Ascending aorta (tissue), 2 donors: ENCODE measurements at regions not wholly inside any gene's neighbourhood (a gene's known extent, or its start where the extent isn't known, plus 50 kb on each side); places are given as distances from the start of the nearest gene placed in this dataset.
A peak's percentile ranks its signal among the peaks of the same experiment; 100 is the strongest.
"Not testable (repeated sequence)": the region's sequence is repeated elsewhere in the genome, so short reads cannot be mapped to it uniquely, and the experiment has no call there.

ENCODE experiments used
- DNase-seq, 2 donors: peaks; one replicate each; pipeline ENCODE4 v3.0.0-alpha.2; 2019; ENCODE audit warnings: low spot score in 2 of 2
- H3K27ac ChIP-seq, 2 donors: fragments of 200-600 bp; sonication (generic); one replicate each; pipeline ENCODE4 v1.5.1; 2016 to 2017; ENCODE audit warnings: mild to moderate bottlenecking in 1 of 2
- H3K27me3 ChIP-seq: fragments of 200-600 bp; sonication (generic); one replicate; pipeline ENCODE4 v1.5.1; 2017
- H3K36me3 ChIP-seq, 2 donors: fragments of 200-600 bp; sonication (generic); one replicate each; pipeline ENCODE4 v1.5.1; 2016
- H3K4me1 ChIP-seq, 2 donors: fragments of 200-600 bp; sonication (generic); one replicate each; pipeline ENCODE4 v1.5.1; 2016 to 2017; ENCODE audit warnings: mild to moderate bottlenecking in 1 of 2
- H3K4me3 ChIP-seq, 2 donors: fragments of 200-600 bp; sonication (generic); one replicate each; pipeline ENCODE4 v1.5.1; 2016 to 2017; ENCODE audit warnings: mild to moderate bottlenecking in 1 of 2
- H3K9me3 ChIP-seq, 2 donors: fragments of 200-600 bp; sonication (generic); one replicate each; pipeline ENCODE4 v1.5.1; 2016
- CTCF ChIP-seq, 3 experiments: fragments of 200-600 bp in 2 of 3; fragments of 450-650 bp in 1 of 3; sonication (generic) in 2 of 3; IDR thresholded peaks; one replicate each; pipeline ENCODE4 v1.5.1; 2016 to 2019; ENCODE audit warnings: antibody characterized with exemption in 3 of 3, mild to moderate bottlenecking in 1 of 3, moderate library complexity in 1 of 3
- intact Hi-C: fragments of 100-400 bp; cut with DNase I; formaldehyde crosslinking; loops from one replicate; pipeline ENCODE4 v1.15.1; 2023

DNA sequence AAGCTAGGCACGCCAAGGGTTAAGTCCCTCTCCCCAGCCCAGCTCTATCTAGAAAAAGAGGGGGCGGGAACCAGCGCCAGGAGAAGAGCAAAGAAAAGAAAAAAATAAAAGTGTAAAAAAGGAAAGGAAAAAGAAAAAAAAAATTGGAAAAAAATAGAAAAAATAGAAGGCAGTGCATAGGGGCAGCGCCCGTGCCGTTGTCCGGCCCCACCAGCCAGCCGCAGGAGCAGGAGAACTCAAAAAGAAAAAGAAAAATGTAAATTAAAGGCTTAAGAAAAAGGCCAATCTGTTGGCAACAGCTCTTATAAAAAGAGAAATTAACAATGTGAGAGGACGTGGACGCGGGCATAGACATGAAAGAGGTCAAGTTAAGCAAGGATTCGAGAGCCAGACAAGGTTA lies 105.4 kb upstream of the ZNF98 start:
- Histone ChIP-seq H3K27ac (peak overlapping the region; percentile 58 to 68), H3K4me1 (peaks cover 4 to 20% of the 10 kb centered on the region in 2 donors), H3K27me3 (no peaks in the 10 kb centered on the region), H3K36me3 (no peaks in the 10 kb centered on the region), H3K4me3 (peak overlapping the region in 1 of 2 donors; percentile 54), H3K9me3 (no peaks in the 10 kb centered on the region)
- no peak for DNase-seq
- intact Hi-C loops, result no loop called here
- TF ChIP-seq CTCF (IDR thresholded peaks at IDR 0.05), result no peak

DNA sequence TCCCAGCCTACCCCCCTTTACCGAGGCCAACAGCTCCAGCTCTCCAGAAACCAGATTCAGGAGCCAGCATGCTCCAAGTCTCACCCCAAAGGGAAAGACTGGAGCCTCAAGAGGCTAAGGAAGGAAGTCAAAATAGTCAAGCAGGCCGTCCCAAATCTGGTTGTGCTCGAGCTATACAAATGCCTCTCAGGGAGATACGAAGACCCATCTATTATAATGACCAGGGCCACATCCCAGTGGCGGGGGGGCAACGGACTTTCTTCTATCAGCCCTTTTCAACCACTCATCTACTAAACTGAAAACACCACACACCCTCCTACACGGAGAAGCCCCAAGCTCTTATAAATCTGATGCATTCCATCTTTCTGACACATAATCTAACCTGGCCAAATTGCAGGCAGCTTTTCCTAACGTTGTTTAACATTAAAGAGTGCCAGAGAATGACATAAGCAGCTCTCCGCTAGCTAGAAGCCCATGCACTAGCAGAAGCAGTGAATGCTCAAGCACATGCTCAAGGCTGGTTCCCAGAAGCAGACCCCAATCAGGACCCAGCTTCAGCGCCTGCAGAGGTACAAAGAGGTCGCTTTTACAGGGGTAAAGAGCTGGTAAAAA lies 104.6 kb upstream of the ZNF98 start:
- H3K4me1 ChIP-seq, result peaks cover 4 to 20% of the 10 kb centered on the region in 2 donors
- no peaks in the 10 kb centered on the region for H3K36me3 ChIP-seq
- H3K4me3 ChIP-seq, result peak overlapping the region in 1 of 2 donors; percentile 54
- H3K27me3 ChIP-seq, result no peaks in the 10 kb centered on the region
- TF ChIP-seq CTCF (IDR thresholded peaks at IDR 0.05), result no peak
- no peaks in the 10 kb centered on the region for H3K9me3 ChIP-seq
- peak overlapping the region; percentile 58 to 68 for H3K27ac ChIP-seq
- intact Hi-C loops, result no loop called here
- DNase-seq, result no peak

DNA sequence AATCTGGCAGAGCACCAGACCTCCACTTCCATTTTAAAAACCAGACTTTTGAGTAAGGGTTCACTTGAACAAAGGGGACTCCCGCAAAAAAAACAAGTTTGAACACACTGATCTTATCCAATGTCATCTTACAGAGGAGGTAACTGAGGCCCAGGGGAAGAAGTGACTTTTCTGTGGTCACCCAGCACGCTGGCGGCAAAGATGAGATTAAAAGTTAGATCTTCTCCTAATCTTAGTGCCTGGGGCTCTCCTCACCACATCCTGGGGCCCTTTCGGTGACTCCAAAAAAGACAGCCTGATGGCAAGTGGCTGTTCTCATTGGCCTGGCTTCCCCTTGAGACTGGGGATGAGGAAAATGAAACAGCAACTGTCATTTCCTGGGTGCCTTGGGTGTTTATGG lies 101.8 kb upstream of the ZNF98 start:
- no peak overlapping the region for H3K27ac ChIP-seq
- no peak for DNase-seq
- TF ChIP-seq CTCF (IDR thresholded peaks at IDR 0.05), result no peak
- H3K9me3 ChIP-seq, result no peaks in the 10 kb centered on the region
- H3K27me3 ChIP-seq, result no peaks in the 10 kb centered on the region
- H3K4me1 ChIP-seq, result peaks cover 4 to 17% of the 10 kb centered on the region in 2 donors
- no peak overlapping the region for H3K4me3 ChIP-seq
- intact Hi-C loops, result no loop called here
- H3K36me3 ChIP-seq, result no peaks in the 10 kb centered on the region

GRCh38 chr19:22519562-22519961 lies 97.4 kb upstream of the ZNF98 start:
- intact Hi-C loops, DNase-seq, H3K36me3 ChIP-seq, H3K27me3 ChIP-seq, H3K4me3 ChIP-seq, H3K9me3 ChIP-seq, H3K27ac ChIP-seq, H3K4me1 ChIP-seq: not testable (repeated sequence)
- TF ChIP-seq CTCF (IDR thresholded peaks at IDR 0.05), result peak in 1 of 3 experiments; percentile 16

DNA sequence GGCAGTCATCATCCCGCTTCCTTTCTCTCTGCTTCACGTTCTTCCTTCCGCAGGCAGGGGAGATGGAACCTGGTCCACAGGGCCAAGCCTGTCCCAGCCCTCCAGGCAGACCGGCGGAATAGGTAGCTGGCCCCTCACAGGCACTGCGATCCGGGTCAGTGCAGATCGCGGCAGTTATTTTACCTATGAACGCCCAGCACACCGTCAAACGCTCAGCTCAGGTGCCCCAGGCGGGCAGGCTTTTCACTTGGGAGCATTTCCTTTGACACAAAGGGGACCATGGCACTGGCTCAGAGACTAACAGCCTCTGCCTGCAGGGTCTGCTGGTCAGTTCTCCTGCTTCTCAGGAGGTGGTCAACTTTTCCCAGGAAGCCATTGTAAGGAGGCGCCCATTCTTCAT lies 97.0 kb upstream of the ZNF98 start:
- Histone ChIP-seq H3K4me1 (no peaks in the 10 kb centered on the region), H3K4me3 (no peak overlapping the region), H3K36me3 (peaks cover 0 to 4% of the 10 kb centered on the region in 2 donors), H3K9me3 (peaks cover 5 to 6% of the 10 kb centered on the region in 2 donors), H3K27me3 (no peaks in the 10 kb centered on the region), H3K27ac (no peak overlapping the region)
- intact Hi-C loops, result no loop called here
- no peak for TF ChIP-seq CTCF (IDR thresholded peaks at IDR 0.05)
- DNase-seq, result no peak
